GM21447 (cell line): ENCODE measurements at regions not wholly inside any gene's neighbourhood (a gene's known extent, or its start where the extent isn't known, plus 50 kb on each side); places are given as distances from the start of the nearest gene placed in this dataset.
"Not testable (repeated sequence)": the region's sequence is repeated elsewhere in the genome, so short reads cannot be mapped to it uniquely, and the experiment has no call there.

Experiments
- ATAC-seq: cut with Tn5 transposase; IDR thresholded peaks from one replicate; pipeline ENCODE4 v1.9.1; 2021; ENCODE audit not compliant: unreplicated experiment

- ATAC-seq: no peak
Observed at GRCh38 chr17:51387582-51387981, 127.2 kb downstream of the UTP18 start.

- ATAC-seq: no peak
Observed at GRCh38 chr17:51387986-51388385, 127.6 kb downstream of the UTP18 start.

- no peak for ATAC-seq
Observed at GRCh38 chr17:51389875-51390274, 129.5 kb downstream of the UTP18 start.

GRCh38 chr17:51391982-51392654 is 131.8 kb downstream of the UTP18 start:
- ATAC-seq: no peak

GRCh38 chr17:51395621-51396020 is 135.3 kb downstream of the UTP18 start:
- ATAC-seq: no peak

GRCh38 chr17:51397361-51398127 is 137.2 kb downstream of the UTP18 start:
- ATAC-seq: no peak

GRCh38 chr17:51398128-51398525 is 137.8 kb downstream of the UTP18 start:
- ATAC-seq: no peak

- no peak for ATAC-seq
Observed at GRCh38 chr17:51398687-51399086, 138.3 kb downstream of the UTP18 start.

- no peak for ATAC-seq
Observed at GRCh38 chr17:51401279-51401678, 140.9 kb downstream of the UTP18 start.

- ATAC-seq: no peak
Observed at GRCh38 chr17:51402899-51403298, 142.6 kb downstream of the UTP18 start.

GRCh38 chr17:51407576-51407975 is 147.2 kb downstream of the UTP18 start:
- no peak for ATAC-seq

- ATAC-seq: no peak
Observed at GRCh38 chr17:51419476-51419875, 159.1 kb downstream of the UTP18 start.

- no peak for ATAC-seq
Observed at GRCh38 chr17:51421525-51421924, 161.2 kb downstream of the UTP18 start.

- ATAC-seq: no peak
Observed at GRCh38 chr17:51422634-51423033, 162.3 kb downstream of the UTP18 start.

- ATAC-seq: no peak
Observed at GRCh38 chr17:51423421-51424160, 163.2 kb downstream of the UTP18 start.

GRCh38 chr17:51425773-51426172 is 165.4 kb downstream of the UTP18 start:
- ATAC-seq: no peak

GRCh38 chr17:51427323-51427811 is 167.0 kb downstream of the UTP18 start:
- ATAC-seq: peak; percentile 23

GRCh38 chr17:51427856-51428255 is 167.5 kb downstream of the UTP18 start:
- peak; percentile 87 for ATAC-seq

- ATAC-seq: no peak
Observed at GRCh38 chr17:51428668-51429495, 168.5 kb downstream of the UTP18 start.

GRCh38 chr17:51429938-51430337 is 169.6 kb downstream of the UTP18 start:
- ATAC-seq: not testable (repeated sequence)

GRCh38 chr17:51430591-51430990 is 170.2 kb downstream of the UTP18 start:
- no peak for ATAC-seq
